B cell (primary cell): ENCODE measurements at regions not wholly inside any gene's neighbourhood (a gene's known extent, or its start where the extent isn't known, plus 50 kb on each side); places are given as distances from the start of the nearest gene placed in this dataset.

ENCODE experiments used
- ATAC-seq: fragments of 200-7000 bp; cut with Tn5 transposase; one replicate; pipeline ENCODE4 v1.10.0; 2021; ENCODE audit warnings: low read depth, mild to moderate bottlenecking, moderate number of reproducible peaks, moderate library complexity
- CTCF ChIA-PET: fragments of 350-600 bp; sonication (Branson Sonifier 250); formaldehyde crosslinking; loops from one replicate; lab custom pipeline; 2021; ENCODE audit warnings: antibody characterized with exemption, inconsistent platforms; lab: Charles Lee
- POLR2A ChIA-PET: fragments of 350-600 bp; sonication (Branson Sonifier 250); formaldehyde crosslinking; loops from one replicate; lab custom pipeline; 2021; ENCODE audit warnings: antibody characterized with exemption; lab: Charles Lee
- DNase-seq: peaks from one replicate; pipeline ENCODE4 v3.0.0; 2013
- H2AFZ ChIP-seq: 2 replicates; pipeline ENCODE4 v1.6.1; 2012; ENCODE audit warnings: mild to moderate bottlenecking, low read depth, low read length; ENCODE audit not compliant: insufficient read depth, poor library complexity, severe bottlenecking
- H3K27ac ChIP-seq, 2 donors: 1 replicate in 1 of 2; 2 replicates in 1 of 2; pipeline ENCODE4 v1.5.1; 2012 to 2013; ENCODE audit warnings: low read length in 2 of 2, mild to moderate bottlenecking in 2 of 2, moderate library complexity in 1 of 2
- H3K27me3 ChIP-seq, 4 experiments: fragments of 200-600 bp in 1 of 4; sonication (generic) in 1 of 4; replicated peaks in 1 of 4; 1 replicate in 2 of 4; 2 replicates in 2 of 4; pipeline versions ENCODE4 v1.6.1 to v1.7.0; 2013 to 2016; ENCODE audit warnings: low read length in 3 of 4, mild to moderate bottlenecking in 2 of 4, mixed read lengths in 1 of 4, moderate library complexity in 1 of 4; ENCODE audit not compliant: insufficient read depth in 4 of 4, control insufficient read depth in 3 of 4; ENCODE audit errors: control extremely low read depth in 1 of 4
- H3K36me3 ChIP-seq, 2 experiments: replicated peaks in 1 of 2; 1 replicate in 1 of 2; 2 replicates in 1 of 2; pipeline versions ENCODE4 v1.6.1 to v1.7.1; 2013; ENCODE audit warnings: low read length in 1 of 2; ENCODE audit not compliant: insufficient read depth in 2 of 2, control insufficient read depth in 1 of 2; ENCODE audit errors: control extremely low read depth in 1 of 2, extremely low read depth in 1 of 2
- H3K4me1 ChIP-seq, 2 donors: fragments of 200-600 bp in 1 of 2; sonication (generic) in 1 of 2; 1 replicate in 1 of 2; 2 replicates in 1 of 2; pipeline versions ENCODE4 v1.5.1 to v1.6.1; 2013 to 2017; ENCODE audit warnings: low read length in 2 of 2; ENCODE audit not compliant: control insufficient read depth in 2 of 2, insufficient read depth in 2 of 2
- H3K4me2 ChIP-seq: replicated peaks from 2 replicates; pipeline ENCODE3; 2012; ENCODE audit warnings: mild to moderate bottlenecking, low read depth, low read length; ENCODE audit not compliant: poor library complexity, severe bottlenecking
- H3K4me3 ChIP-seq, 5 experiments: fragments of 200-600 bp in 1 of 5; sonication (generic) in 1 of 5; 1 replicate in 3 of 5; 2 replicates in 2 of 5; pipeline versions ENCODE4 v1.5.1 to v1.7.0; 2011 to 2016; ENCODE audit warnings: low read length in 4 of 5, mild to moderate bottlenecking in 4 of 5, low read depth in 2 of 5, control low read depth in 1 of 5, moderate library complexity in 1 of 5; ENCODE audit not compliant: insufficient read depth in 1 of 5; ENCODE audit errors: control extremely low read depth in 1 of 5, extremely low read depth in 1 of 5
- H3K79me2 ChIP-seq: fragments of 200-600 bp; sonication (generic); one replicate; pipeline ENCODE4 v1.6.0; 2016; ENCODE audit warnings: low read length; ENCODE audit not compliant: control insufficient read depth, insufficient read depth
- H3K9ac ChIP-seq: fragments of 200-600 bp; sonication (generic); 2 replicates; pipeline ENCODE4 v1.6.1; 2017; ENCODE audit warnings: mild to moderate bottlenecking, low read length, moderate library complexity
- H3K9me3 ChIP-seq, 3 donors: one replicate each; pipeline versions ENCODE4 v1.6.1 to v1.7.1; 2013; ENCODE audit warnings: low read length in 2 of 3; ENCODE audit not compliant: control insufficient read depth in 2 of 3, insufficient read depth in 1 of 3; ENCODE audit errors: control extremely low read depth in 1 of 3
- H4K20me1 ChIP-seq: 2 replicates; pipeline ENCODE4 v1.6.0; 2012; ENCODE audit warnings: mild to moderate bottlenecking, low read length; ENCODE audit not compliant: insufficient read depth, control insufficient read depth, poor library complexity, severe bottlenecking
- H3K27ac Mint-ChIP-seq: one replicate; pipeline ENCODE4 v1.8.0; 2021; ENCODE audit warnings: mixed read lengths
- H3K27me3 Mint-ChIP-seq: one replicate; pipeline ENCODE4 v1.8.0; 2021; ENCODE audit warnings: mixed read lengths
- H3K4me1 Mint-ChIP-seq: one replicate; pipeline ENCODE4 v1.8.0; 2021; ENCODE audit warnings: mixed read lengths
- H3K4me3 Mint-ChIP-seq: one replicate; pipeline ENCODE4 v1.8.0; 2021; ENCODE audit warnings: mixed read lengths
- H3K9me3 Mint-ChIP-seq: one replicate; pipeline ENCODE4 v1.8.0; 2022; ENCODE audit warnings: mixed read lengths; ENCODE audit not compliant: insufficient read depth
- CTCF ChIP-seq: fragments of 200-600 bp; IDR thresholded peaks from one replicate; pipeline ENCODE4 v1.8.0; 2022; ENCODE audit warnings: antibody characterized with exemption, mild to moderate bottlenecking
- EZH2 ChIP-seq: IDR thresholded peaks from 2 replicates; pipeline ENCODE4 v1.6.1; 2012; ENCODE audit warnings: borderline replicate concordance, low read depth, mild to moderate bottlenecking, moderate library complexity, low read length; ENCODE audit not compliant: insufficient read depth, poor library complexity, severe bottlenecking
- WGBS: methylation state at CpG from one replicate; pipeline ENCODE4 v1.1.5; 2013; ENCODE audit warnings: missing lambda C conversion rate; ENCODE audit not compliant: insufficient coverage; 5-methylcytosine and 5-hydroxymethylcytosine counted together
- intact Hi-C: fragments of 100-400 bp; cut with micrococcal nuclease; formaldehyde crosslinking; loops from one replicate; pipeline ENCODE4 v1.10.0; 2022

- Histone ChIP-seq H3K36me3 (no peaks in the 10 kb centered on the region), H3K79me2 (no peaks in the 10 kb centered on the region), H4K20me1 (no peaks in the 10 kb centered on the region), H3K4me2 (no peak overlapping the region), H3K27me3 (no peaks in the 10 kb centered on the region), H3K9me3 (no peaks in the 10 kb centered on the region), H3K9ac (no peak overlapping the region), H3K27ac (no peak overlapping the region), H2AFZ (no peak overlapping the region), H3K4me1 (no peaks in the 10 kb centered on the region), H3K4me3 (no peak overlapping the region)
- WGBS: 33% methylated on average over 1 of the region's 2 CpGs
- Mint-ChIP-seq H3K4me3 (no peak overlapping the region), H3K27ac (no peak overlapping the region), H3K9me3 (no peaks in the 10 kb centered on the region), H3K27me3 (no peaks in the 10 kb centered on the region), H3K4me1 (no peaks in the 10 kb centered on the region)
- DNase-seq (no peak), ATAC-seq (no peak)
- intact Hi-C loops: no loop called here
- no peak for TF ChIP-seq EZH2
- no peak for TF ChIP-seq CTCF
- CTCF ChIA-PET: no interaction called here
- POLR2A ChIA-PET: no interaction called here
Observed at GRCh38 chr1:79549201-79549600, 542.7 kb upstream of the ADGRL4 start.

DNA sequence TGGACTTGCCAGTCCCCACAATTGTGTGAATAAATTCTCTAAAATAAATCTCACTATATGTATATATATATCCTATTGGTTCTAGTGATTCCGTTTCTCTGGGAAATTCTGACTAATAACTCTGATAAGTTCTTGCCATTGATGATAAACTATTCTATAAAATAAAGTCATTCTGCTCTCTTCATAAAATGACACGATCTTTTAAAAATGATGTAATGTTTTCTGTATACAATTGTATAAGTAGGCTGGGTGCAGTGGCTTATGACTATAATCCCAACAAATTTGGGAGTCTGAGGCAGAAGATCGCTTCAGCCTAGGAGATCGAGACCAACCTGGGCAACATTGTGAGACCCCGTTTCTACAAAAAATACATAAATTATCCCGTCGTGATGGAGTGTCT lies 541.0 kb upstream of the ADGRL4 start:
- ChIA-PET CTCF (no interaction called here), POLR2A (no interaction called here)
- no peaks in the 10 kb centered on the region for H3K9me3 Mint-ChIP-seq
- H3K4me1 ChIP-seq: no peaks in the 10 kb centered on the region
- H3K79me2 ChIP-seq: no peaks in the 10 kb centered on the region
- H3K4me3 ChIP-seq: no peak overlapping the region
- no peak for DNase-seq
- no peaks in the 10 kb centered on the region for H3K27me3 ChIP-seq
- H3K9me3 ChIP-seq: no peaks in the 10 kb centered on the region
- no peak overlapping the region for H3K4me3 Mint-ChIP-seq
- intact Hi-C loops: no loop called here
- no peaks in the 10 kb centered on the region for H3K27me3 Mint-ChIP-seq
- H3K9ac ChIP-seq: no peak overlapping the region
- no CpG with 5 or more reads among the region's 7 CpGs for WGBS
- ATAC-seq: no peak
- H4K20me1 ChIP-seq: no peaks in the 10 kb centered on the region
- no peak overlapping the region for H2AFZ ChIP-seq
- no peak overlapping the region for H3K4me2 ChIP-seq
- H3K36me3 ChIP-seq: no peaks in the 10 kb centered on the region
- H3K27ac Mint-ChIP-seq: no peak overlapping the region
- TF ChIP-seq EZH2: no peak
- TF ChIP-seq CTCF: no peak
- no peak overlapping the region for H3K27ac ChIP-seq
- no peaks in the 10 kb centered on the region for H3K4me1 Mint-ChIP-seq
